ENCODE measurements at regions not wholly inside any gene's neighbourhood (a gene's known extent, or its start where the extent isn't known, plus 50 kb on each side); places are given as distances from the start of the nearest gene placed in this dataset.

- WGBS (ENCODE audit: missing lambda C conversion rate), result 44% methylated on average over 6 of the region's 6 CpGs
- POLR2A ChIA-PET, result no interaction called here
- TF ChIP-seq RNF2 (IDR thresholded peaks at IDR 0.05; ENCODE audit: borderline replicate concordance, low read depth) (no peak), HOXB5 (CRISPR knock-in tag; IDR thresholded peaks at IDR 0.05) (no peak), CHD2 (IDR thresholded peaks at IDR 0.05; ENCODE audit: low read length, partially characterized antibody) (no peak), SMC3 (IDR thresholded peaks at IDR 0.05) (no peak), HDAC2 (IDR thresholded peaks at IDR 0.05) (no peak)
- ATAC-seq, result 0 out of 6 replicates have a peak, but pooled peaks of 1 of the 2 experiments have one; percentile 33
- Histone ChIP-seq H3K4me2 (0 out of 3 replicates have a peak overlapping the region, but pooled peaks have one; percentile 4), H3K9me3 (no peaks in the 10 kb centered on the region), H3K27ac (peak overlapping the region in 1 of 2 experiments; percentile 58; a peak in 3 of 6 replicates), H3K4me3 (no peak overlapping the region), H3K4me1 (peaks cover 10% of the 10 kb centered on the region; the same call in 1 of the 3 replicates)
- CTCF ChIA-PET, result interaction anchor here (0.8 kb wide), 1 partner anchor 46 kb away, joined by 3 read pairs; no protein-coding TSS in a partner anchor
- peak in 1 of 2 experiments; percentile 12 for DNase-seq (ENCODE audit: low read depth in 1 of 2, low spot score in 1 of 2)
- no peak for FAIRE-seq
These were observed 156.7 kb upstream of the PMEPA1 start for GRCh38 chr20:57866250-57867106.

GRCh38 chr20:57865266-57865665 is 155.5 kb upstream of the PMEPA1 start:
- FAIRE-seq, result no peak
- CTCF ChIA-PET, result no interaction called here
- no peak for DNase-seq (ENCODE audit: low read depth in 1 of 2, low spot score in 1 of 2)

GRCh38 chr20:57860576-57860975 is 150.8 kb upstream of the PMEPA1 start:
- 56% methylated on average over 6 of the region's 6 CpGs for WGBS (ENCODE audit: missing lambda C conversion rate)
- ATAC-seq (no peak), FAIRE-seq (no peak)

More at GRCh38 chr20:57865266-57865665, 155.5 kb upstream of the PMEPA1 start:
- Histone ChIP-seq H3K27ac (no peak overlapping the region), H3K4me1 (peaks cover 10% of the 10 kb centered on the region; the same call in 1 of the 3 replicates), H3K4me3 (no peak overlapping the region), H3K4me2 (no peak overlapping the region), H3K9me3 (no peaks in the 10 kb centered on the region)
- no peak for ATAC-seq
- TF ChIP-seq MAFK (IDR thresholded peaks at IDR 0.05; ENCODE audit: partially characterized antibody) (peak; percentile 67), ATOH8 (CRISPR knock-in tag; IDR thresholded peaks at IDR 0.05; ENCODE audit: low read depth) (no peak)
- POLR2A ChIA-PET, result no interaction called here
- 70% methylated on average over 2 of the region's 2 CpGs for WGBS (ENCODE audit: missing lambda C conversion rate)

GRCh38 chr20:57857969-57858368 is 148.2 kb upstream of the PMEPA1 start:
- no peak for DNase-seq (ENCODE audit: low read depth in 1 of 2, low spot score in 1 of 2)
- POLR2A ChIA-PET, result no interaction called here
- 63% methylated on average over 2 of the region's 2 CpGs for WGBS (ENCODE audit: missing lambda C conversion rate)
- FAIRE-seq, result no peak
- Histone ChIP-seq H3K9me3 (no peaks in the 10 kb centered on the region), H3K4me3 (no peak overlapping the region), H3K27ac (no peak overlapping the region), H3K4me1 (no peaks in the 10 kb centered on the region), H3K4me2 (no peak overlapping the region)
- CTCF ChIA-PET, result interaction anchor here (0.8 kb wide), 1 partner anchor 12 kb away, joined by 3 read pairs; no protein-coding TSS in a partner anchor
- no peak for ATAC-seq
- TF ChIP-seq ESRRA (IDR thresholded peaks at IDR 0.05; ENCODE audit: borderline replicate concordance, low read length) (no peak), ZC3H11A (IDR thresholded peaks at IDR 0.05) (no peak), JUN (IDR thresholded peaks at IDR 0.05) (no peak), POLR2AphosphoS2 (conservative IDR thresholded peaks at IDR 0.05; ENCODE audit: low read length) (no peak), MAFK (IDR thresholded peaks at IDR 0.05; ENCODE audit: partially characterized antibody) (no peak), NR3C1 (IDR thresholded peaks at IDR 0.05) (no peak), RCOR1 (IDR thresholded peaks at IDR 0.05; ENCODE audit: low read depth, low read length) (no peak), EP300 (IDR thresholded peaks at IDR 0.05) (no peak), MAX (IDR thresholded peaks at IDR 0.05) (no peak), ZNF302 (CRISPR knock-in tag; IDR thresholded peaks at IDR 0.05) (no peak), HOXA7 (CRISPR knock-in tag; IDR thresholded peaks at IDR 0.05) (no peak), HMGXB4 (CRISPR knock-in tag; IDR thresholded peaks at IDR 0.05; ENCODE audit: borderline replicate concordance) (no peak), EHMT2 (IDR thresholded peaks at IDR 0.05; ENCODE audit: low read depth) (no peak), HES2 (IDR thresholded peaks at IDR 0.05) (no peak), TFCP2L1 (CRISPR knock-in tag; IDR thresholded peaks at IDR 0.05) (no peak), POLR2A (IDR thresholded peaks at IDR 0.05; ENCODE audit: low read length) (no peak)

More at GRCh38 chr20:57860576-57860975, 150.8 kb upstream of the PMEPA1 start:
- H3K27ac ChIP-seq, result no peak overlapping the region
- no peaks in the 10 kb centered on the region for H3K9me3 ChIP-seq
- no peak for TF ChIP-seq ZNF302 (CRISPR knock-in tag; IDR thresholded peaks at IDR 0.05)
- TF ChIP-seq JUN (IDR thresholded peaks at IDR 0.05), result no peak
- TF ChIP-seq RCOR1 (IDR thresholded peaks at IDR 0.05; ENCODE audit: low read depth, low read length), result no peak
- no peak for TF ChIP-seq TFCP2L1 (CRISPR knock-in tag; IDR thresholded peaks at IDR 0.05)
- TF ChIP-seq HOXB5 (CRISPR knock-in tag; IDR thresholded peaks at IDR 0.05), result no peak
- TF ChIP-seq ZFP36 (IDR thresholded peaks at IDR 0.05; ENCODE audit: borderline replicate concordance, partially characterized antibody), result no peak
- TF ChIP-seq FOSL2 (IDR thresholded peaks at IDR 0.05), result no peak
- TF ChIP-seq FOSL2 (CRISPR knock-in tag; IDR thresholded peaks at IDR 0.05), result no peak
- TF ChIP-seq ATOH8 (CRISPR knock-in tag; IDR thresholded peaks at IDR 0.05; ENCODE audit: low read depth), result no peak
- TF ChIP-seq PHF8 (IDR thresholded peaks at IDR 0.05; ENCODE audit: borderline replicate concordance, low read depth), result no peak
- TF ChIP-seq BHLHE40 (IDR thresholded peaks at IDR 0.05; ENCODE audit: low read depth, low read length), result no peak
- TF ChIP-seq FOXS1 (CRISPR knock-in tag; IDR thresholded peaks at IDR 0.05), result no peak
- no peak for TF ChIP-seq HOXB13 (CRISPR knock-in tag; IDR thresholded peaks at IDR 0.05; ENCODE audit: low read depth)
- no peak for TF ChIP-seq TP53 (CRISPR knock-in tag; IDR thresholded peaks at IDR 0.05)
- H3K4me2 ChIP-seq, result no peak overlapping the region
- CTCF ChIA-PET, result no interaction called here
- H3K4me1 ChIP-seq, result no peaks in the 10 kb centered on the region
- no peak for DNase-seq (ENCODE audit: low read depth in 1 of 2, low spot score in 1 of 2)
- no peak overlapping the region for H3K4me3 ChIP-seq
- POLR2A ChIA-PET, result no interaction called here

Data from A549 (cell line).